HG03432 (cell line): ENCODE measurements at regions not wholly inside any gene's neighbourhood (a gene's known extent, or its start where the extent isn't known, plus 50 kb on each side); places are given as distances from the start of the nearest gene placed in this dataset.
"Not testable (repeated sequence)": the region's sequence is repeated elsewhere in the genome, so short reads cannot be mapped to it uniquely, and the experiment has no call there.

Experiments
- ATAC-seq: cut with Tn5 transposase; IDR thresholded peaks from one replicate; pipeline ENCODE4 v1.9.1; 2021; ENCODE audit warnings: mild to moderate bottlenecking, moderate library complexity; ENCODE audit not compliant: unreplicated experiment

GRCh38 chr6:6724539-6725467 lies 136.3 kb downstream of the LY86 start:
- ATAC-seq = no peak

- ATAC-seq = no peak
These were observed 137.1 kb downstream of the LY86 start for GRCh38 chr6:6725468-6726209.

GRCh38 chr6:6728169-6728941 lies 139.8 kb downstream of the LY86 start:
- ATAC-seq = no peak

- no peak for ATAC-seq
These were observed 141.5 kb downstream of the LY86 start for GRCh38 chr6:6729971-6730370.

GRCh38 chr6:6730831-6731230 lies 142.3 kb downstream of the LY86 start:
- no peak for ATAC-seq

GRCh38 chr6:6734479-6735465 lies 146.3 kb downstream of the LY86 start:
- no peak for ATAC-seq

GRCh38 chr6:6736791-6737654 lies 148.5 kb downstream of the LY86 start:
- ATAC-seq = no peak

- ATAC-seq = no peak
These were observed 149.2 kb downstream of the LY86 start for GRCh38 chr6:6737671-6738070.

- ATAC-seq = no peak
These were observed 149.6 kb downstream of the LY86 start for GRCh38 chr6:6738108-6738507.

- ATAC-seq = no peak
These were observed 150.6 kb downstream of the LY86 start for GRCh38 chr6:6738922-6739716.

- ATAC-seq = no peak
These were observed 152.1 kb downstream of the LY86 start for GRCh38 chr6:6740595-6740994.

GRCh38 chr6:6741264-6741663 lies 152.7 kb downstream of the LY86 start:
- no peak for ATAC-seq

GRCh38 chr6:6742535-6742934 lies 154.0 kb downstream of the LY86 start:
- no peak for ATAC-seq

- ATAC-seq = no peak
These were observed 156.0 kb downstream of the LY86 start for GRCh38 chr6:6744551-6744950.

- ATAC-seq = not testable (repeated sequence)
These were observed 157.3 kb downstream of the LY86 start for GRCh38 chr6:6745637-6746332.

GRCh38 chr6:6746333-6746969 lies 157.9 kb downstream of the LY86 start:
- no peak for ATAC-seq

- no peak for ATAC-seq
These were observed 158.4 kb downstream of the LY86 start for GRCh38 chr6:6746970-6747338.
